A549 (cell line): ENCODE measurements at regions not wholly inside any gene's neighbourhood (a gene's known extent, or its start where the extent isn't known, plus 50 kb on each side); places are given as distances from the start of the nearest gene placed in this dataset.

Source experiments
- CHD2 ChIP-seq: fragments of 150-350 bp; IDR thresholded peaks from 2 replicates; pipeline ENCODE4 v1.6.1; 2014; ENCODE audit warnings: low read length; ENCODE audit not compliant: partially characterized antibody
- CTCF ChIP-seq: fragments of >200 bp; sonication (Bioruptor Twin); formaldehyde crosslinking; IDR thresholded peaks from 3 replicates; pipeline ENCODE4 v1.5.1; 2016
- EP300 ChIP-seq, 2 experiments: fragments of >200 bp; sonication (Bioruptor Twin); formaldehyde crosslinking; IDR thresholded peaks; 2 replicates in 1 of 2; 3 replicates in 1 of 2; pipeline ENCODE4 v1.6.1; 2016 to 2017
- HOXA7 ChIP-seq: fragments of 250-450 bp; sonication (Bioruptor Pico); IDR thresholded peaks from 2 replicates; pipeline ENCODE4 v1.5.0; 2020; ENCODE audit warnings: mild to moderate bottlenecking, moderate library complexity
- MAFK ChIP-seq: fragments of 450-650 bp; IDR thresholded peaks from 2 replicates; pipeline ENCODE4 v1.6.1; 2014; ENCODE audit not compliant: partially characterized antibody
- MAZ ChIP-seq: fragments of 150-350 bp; IDR thresholded peaks from 2 replicates; pipeline ENCODE4 v1.6.1; 2014; ENCODE audit warnings: antibody characterized with exemption, low read depth, low read length, borderline replicate concordance
- POLR2AphosphoS2 ChIP-seq: conservative IDR thresholded peaks from 2 replicates; pipeline ENCODE4 v1.6.1; 2012; ENCODE audit warnings: low read length, improper control_type of control experiment, inconsistent platforms
- RAD21 ChIP-seq, 2 experiments: fragments of >200 bp in 1 of 2; sonication (Bioruptor Twin) in 1 of 2; formaldehyde crosslinking in 1 of 2; IDR thresholded peaks in 1 of 2; conservative IDR thresholded peaks in 1 of 2; 2 replicates in 1 of 2; 3 replicates in 1 of 2; pipeline ENCODE4 v1.6.1; 2012 to 2018; ENCODE audit warnings: inconsistent platforms in 1 of 2
- REST ChIP-seq: fragments of 200-600 bp; sonication (generic); IDR thresholded peaks from 2 replicates; pipeline ENCODE4 v1.6.1; 2016; ENCODE audit warnings: antibody characterized with exemption, mild to moderate bottlenecking, moderate library complexity
- SREBF2 ChIP-seq: fragments of 450-650 bp; IDR thresholded peaks from 2 replicates; pipeline ENCODE4 v1.6.1; 2014; ENCODE audit warnings: mild to moderate bottlenecking, moderate library complexity

- TF ChIP-seq REST, result no peak
- TF ChIP-seq MAFK, result no peak
- no peak for TF ChIP-seq CTCF
- TF ChIP-seq EP300 (IDR thresholded peaks at IDR 0.05), result no peak
- no peak for TF ChIP-seq RAD21 (conservative IDR thresholded peaks at IDR 0.05 in 1 of 2, IDR thresholded peaks at IDR 0.05 in 1 of 2)
- TF ChIP-seq MAZ, result no peak
- no peak for TF ChIP-seq CHD2
- TF ChIP-seq POLR2AphosphoS2, result no peak
- no peak for TF ChIP-seq HOXA7 (CRISPR knock-in tag)
- TF ChIP-seq SREBF2, result no peak
Measured at GRCh38 chr11:31955838-31956237, 135.0 kb upstream of the RCN1 start.
